Endothelial cell of umbilical vein (primary cell): ENCODE measurements at regions not wholly inside any gene's neighbourhood (a gene's known extent, or its start where the extent isn't known, plus 50 kb on each side); places are given as distances from the start of the nearest gene placed in this dataset.

Experiments
- BruUV-seq: library from RNA; stranded (reverse); fragments of 400-500 nt; replicated peaks from 2 replicates; lab custom pipeline; 2021; lab: Mats Ljungman, UMichigan
- CTCF ChIA-PET: fragments of 300-600, 350-600 bp; sonication (Branson Sonifier 250); formaldehyde crosslinking; loops from one replicate; lab custom pipeline; 2021; ENCODE audit warnings: antibody characterized with exemption, inconsistent platforms; lab: Charles Lee
- POLR2A ChIA-PET: fragments of 300-600, 350-600 bp; sonication (Branson Sonifier 250); formaldehyde crosslinking; loops from one replicate; lab custom pipeline; 2021; ENCODE audit warnings: antibody characterized with exemption, inconsistent platforms; lab: Charles Lee
- DNase-seq: peaks from one replicate; pipeline ENCODE4 v3.0.0-alpha.2; 2011; ENCODE audit warnings: low read depth, low spot score
- FAIRE-seq: peaks from 2 replicates; lab custom pipeline; 2011; peaks lifted over from hg19 to GRCh38; lab: Jason Lieb, UNC
- H2AFZ ChIP-seq: 2 replicates; pipeline ENCODE4 v1.6.0; 2012; ENCODE audit warnings: low read depth, low read length, control low read depth, inconsistent platforms
- H3K27ac ChIP-seq: 2 replicates; pipeline ENCODE4 v1.5.1; 2011; ENCODE audit warnings: low read depth, mild to moderate bottlenecking, control low read depth, low read length, moderate library complexity; ENCODE audit not compliant: insufficient read depth
- H3K27me3 ChIP-seq, 2 experiments: 2 replicates each; pipeline versions ENCODE4 v1.6.0 to v1.6.1; 2011; ENCODE audit warnings: low read length in 2 of 2, mixed read lengths in 1 of 2; ENCODE audit not compliant: control insufficient read depth in 2 of 2, insufficient read depth in 2 of 2
- H3K36me3 ChIP-seq, 2 experiments: 2 replicates in 1 of 2; 3 replicates in 1 of 2; pipeline ENCODE4 v1.5.1; 2011; ENCODE audit warnings: low read length in 2 of 2, mild to moderate bottlenecking in 1 of 2, moderate library complexity in 1 of 2; ENCODE audit not compliant: control insufficient read depth in 2 of 2, insufficient read depth in 2 of 2; ENCODE audit errors: extremely low read depth in 1 of 2
- H3K4me1 ChIP-seq: 3 replicates; pipeline ENCODE4 v1.5.1; 2011; ENCODE audit warnings: mild to moderate bottlenecking, low read length; ENCODE audit not compliant: control insufficient read depth, insufficient read depth; ENCODE audit errors: extremely low read depth
- H3K4me2 ChIP-seq: 2 replicates; pipeline ENCODE4 v1.6.1; 2011; ENCODE audit warnings: low read length, control low read depth, mixed read lengths; ENCODE audit not compliant: insufficient read depth
- H3K4me3 ChIP-seq, 3 experiments: fragments of 200-600 bp in 1 of 3; sonication (generic), shearing (Covaris generic) in 1 of 3; replicated peaks in 1 of 3; 2 replicates each; pipeline ENCODE4 v1.5.1; 2011 to 2016; ENCODE audit warnings: control low read depth in 3 of 3, low read length in 3 of 3, mild to moderate bottlenecking in 2 of 3, inconsistent platforms in 1 of 3, low read depth in 1 of 3, moderate library complexity in 1 of 3; ENCODE audit not compliant: insufficient read depth in 1 of 3
- H3K79me2 ChIP-seq: 2 replicates; pipeline ENCODE4 v1.6.0; 2012; ENCODE audit warnings: low read length, inconsistent platforms; ENCODE audit not compliant: control insufficient read depth, insufficient read depth
- H3K9ac ChIP-seq: replicated peaks from 2 replicates; pipeline ENCODE3; 2011; ENCODE audit warnings: low read length, control low read depth; ENCODE audit not compliant: insufficient read depth; ENCODE audit errors: extremely low read depth
- H3K9me1 ChIP-seq: replicated peaks from 3 replicates; pipeline ENCODE4 v1.6.0; 2011; ENCODE audit warnings: mild to moderate bottlenecking, low read length; ENCODE audit not compliant: control insufficient read depth, insufficient read depth; ENCODE audit errors: extremely low read depth
- H3K9me3 ChIP-seq: replicated peaks from 2 replicates; pipeline ENCODE4 v1.5.1; 2012; ENCODE audit warnings: low read length, inconsistent platforms; ENCODE audit not compliant: control insufficient read depth, insufficient read depth
- H4K20me1 ChIP-seq: replicated peaks from 2 replicates; pipeline ENCODE3; 2011; ENCODE audit warnings: mild to moderate bottlenecking, low read length; ENCODE audit not compliant: control insufficient read depth, insufficient read depth; ENCODE audit errors: extremely low read depth
- CTCF ChIP-seq, 2 donors: IDR thresholded peaks; 1 replicate in 1 of 2; 2 replicates in 1 of 2; pipeline ENCODE4 v1.5.1; 2011; ENCODE audit warnings: low read length in 2 of 2, mild to moderate bottlenecking in 2 of 2, moderate library complexity in 2 of 2, control low read depth in 1 of 2, inconsistent platforms in 1 of 2, low read depth in 1 of 2; ENCODE audit not compliant: insufficient read depth in 1 of 2; ENCODE audit errors: extremely low read depth in 1 of 2
- EZH2 ChIP-seq: IDR thresholded peaks from 2 replicates; pipeline ENCODE4 v1.6.1; 2012; ENCODE audit warnings: borderline replicate concordance, low read depth, mild to moderate bottlenecking, moderate library complexity, low read length, inconsistent platforms; ENCODE audit not compliant: severe bottlenecking
- FOS ChIP-seq: IDR thresholded peaks from 2 replicates; pipeline ENCODE4 v1.6.1; 2011; ENCODE audit warnings: mild to moderate bottlenecking, low read length, moderate library complexity, borderline replicate concordance; ENCODE audit not compliant: insufficient read depth
- GATA2 ChIP-seq: IDR thresholded peaks from 2 replicates; pipeline ENCODE4 v1.7.0; 2011; ENCODE audit warnings: low read depth, mild to moderate bottlenecking, moderate library complexity, mixed read lengths, low read length; ENCODE audit not compliant: insufficient read length, insufficient read depth
- JUN ChIP-seq: IDR thresholded peaks from 2 replicates; pipeline ENCODE4 v1.6.1; 2011; ENCODE audit warnings: borderline replicate concordance, low read depth; ENCODE audit not compliant: insufficient read length, insufficient read depth
- MAX ChIP-seq: IDR thresholded peaks from 2 replicates; pipeline ENCODE4 v1.6.1; 2011; ENCODE audit not compliant: insufficient read depth, insufficient read length
- MYC ChIP-seq: IDR thresholded peaks from one replicate; pipeline ENCODE4 v1.6.1; 2011; ENCODE audit warnings: mild to moderate bottlenecking, low read depth, low read length
- POLR2A ChIP-seq: IDR thresholded peaks from 2 replicates; pipeline ENCODE4 v1.6.1; 2012; ENCODE audit warnings: low read depth, mild to moderate bottlenecking, control low read depth, low read length
- POLR2AphosphoS5 ChIP-seq: IDR thresholded peaks from 2 replicates; pipeline ENCODE4 v1.6.1; 2012; ENCODE audit warnings: low read depth, mild to moderate bottlenecking, control low read depth, low read length, moderate library complexity; ENCODE audit not compliant: insufficient read depth
- dilution Hi-C: fragments of 300-500 bp; cut with MboI; formaldehyde crosslinking; loops from one replicate; pipeline ENCODE4 v1.15.0; 2019; ENCODE audit warnings: low sequenced_read_pairs; ENCODE audit not compliant: extremely low pct_ligation_motif_present
- intact Hi-C: fragments of 100-400 bp; cut with micrococcal nuclease; formaldehyde crosslinking; loops from one replicate; pipeline ENCODE4 v1.10.0; 2022

- H3K9me1 ChIP-seq = no peaks in the 10 kb centered on the region
- no peaks in the 10 kb centered on the region for H3K4me1 ChIP-seq
- no peak for FAIRE-seq
- H3K4me2 ChIP-seq = no peak overlapping the region
- H3K9ac ChIP-seq = no peak overlapping the region
- no peaks in the 10 kb centered on the region for H3K36me3 ChIP-seq
- POLR2A ChIA-PET = no interaction called here
- no TSS peak for BruUV-seq
- no peak overlapping the region for H3K27ac ChIP-seq
- no peak overlapping the region for H2AFZ ChIP-seq
- no peaks in the 10 kb centered on the region for H3K79me2 ChIP-seq
- TF ChIP-seq EZH2 (no peak), CTCF (IDR thresholded peaks at IDR 0.05; ENCODE audit: extremely low read depth in 1 of 2, insufficient read depth in 1 of 2, low read depth in 1 of 2, low read length in 2 of 2) (no peak), POLR2A (no peak), MAX (no peak), FOS (no peak), GATA2 (no peak), MYC (no peak), JUN (no peak), POLR2AphosphoS5 (no peak)
- no peaks in the 10 kb centered on the region for H4K20me1 ChIP-seq
- no peaks in the 10 kb centered on the region for H3K27me3 ChIP-seq
- intact Hi-C loops (no loop called here), dilution Hi-C loops (no loop called here)
- CTCF ChIA-PET = no interaction called here
- H3K9me3 ChIP-seq = peaks cover 2% of the 10 kb centered on the region
- DNase-seq = no peak
- H3K4me3 ChIP-seq = no peak overlapping the region
These were observed 132.7 kb upstream of the SLC24A3 start for GRCh38 chr20:19079536-19080299.
